ENCODE measurements at regions not wholly inside any gene's neighbourhood (a gene's known extent, or its start where the extent isn't known, plus 50 kb on each side); places are given as distances from the start of the nearest gene placed in this dataset.

DNA sequence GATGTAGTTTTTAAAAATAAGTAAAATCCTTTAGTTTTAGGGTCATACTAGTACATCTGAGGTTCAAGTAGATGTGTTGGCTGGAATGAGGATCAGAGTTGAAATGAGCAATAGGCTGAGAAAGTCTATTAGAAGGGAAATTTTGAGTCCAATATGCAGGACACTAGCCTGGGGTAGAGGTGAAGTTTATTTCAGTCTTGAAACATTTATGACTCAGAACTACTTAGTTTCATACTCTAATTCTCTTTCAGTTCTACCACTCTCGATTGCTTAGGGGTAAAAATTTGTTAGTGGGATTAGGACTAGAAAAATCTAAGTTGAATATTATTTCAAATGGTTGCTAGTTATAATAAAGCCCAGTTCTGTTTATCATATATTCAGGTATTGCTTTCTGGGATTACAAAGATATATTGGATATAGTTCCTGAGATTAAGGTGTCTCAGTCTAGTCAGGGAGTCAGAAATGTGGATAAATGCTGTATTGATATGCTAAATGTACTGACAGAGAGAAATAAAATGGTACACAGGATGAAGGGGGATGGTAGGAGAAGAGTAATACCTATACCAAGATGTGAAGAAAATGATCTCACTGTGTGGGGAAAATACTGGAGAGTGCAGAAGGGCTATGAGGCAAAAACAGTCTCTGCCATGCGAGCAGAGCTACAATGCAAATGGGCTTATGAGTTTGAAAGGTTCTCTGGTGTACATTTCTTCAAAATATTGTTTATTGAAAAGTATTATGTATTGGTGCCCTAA, 395.8 kb upstream of the FBXO33 start:
- Histone ChIP-seq H3K4me3 (no peak overlapping the region), H3K27me3 (no peaks in the 10 kb centered on the region), H3K4me1 (no peaks in the 10 kb centered on the region), H3K9me3 (peaks cover 0 to 15% (median 4%) of the 10 kb centered on the region in 4 donors), H3K27ac (no peak overlapping the region), H3K36me3 (no peaks in the 10 kb centered on the region)
- intact Hi-C loops (cut with DNase I; ENCODE audit: low total_unique reads): no loop called here
- TF ChIP-seq CTCF (IDR thresholded peaks at IDR 0.05) (no peak), POLR2A (IDR thresholded peaks at IDR 0.05) (no peak), POLR2AphosphoS5 (IDR thresholded peaks at IDR 0.05) (no peak), EP300 (IDR thresholded peaks at IDR 0.05) (no peak)
- WGBS, 5 donors: 58 to 76% (median 67%) methylated on average over 2 of the region's 2 CpGs
- no peak for DNase-seq

DNA sequence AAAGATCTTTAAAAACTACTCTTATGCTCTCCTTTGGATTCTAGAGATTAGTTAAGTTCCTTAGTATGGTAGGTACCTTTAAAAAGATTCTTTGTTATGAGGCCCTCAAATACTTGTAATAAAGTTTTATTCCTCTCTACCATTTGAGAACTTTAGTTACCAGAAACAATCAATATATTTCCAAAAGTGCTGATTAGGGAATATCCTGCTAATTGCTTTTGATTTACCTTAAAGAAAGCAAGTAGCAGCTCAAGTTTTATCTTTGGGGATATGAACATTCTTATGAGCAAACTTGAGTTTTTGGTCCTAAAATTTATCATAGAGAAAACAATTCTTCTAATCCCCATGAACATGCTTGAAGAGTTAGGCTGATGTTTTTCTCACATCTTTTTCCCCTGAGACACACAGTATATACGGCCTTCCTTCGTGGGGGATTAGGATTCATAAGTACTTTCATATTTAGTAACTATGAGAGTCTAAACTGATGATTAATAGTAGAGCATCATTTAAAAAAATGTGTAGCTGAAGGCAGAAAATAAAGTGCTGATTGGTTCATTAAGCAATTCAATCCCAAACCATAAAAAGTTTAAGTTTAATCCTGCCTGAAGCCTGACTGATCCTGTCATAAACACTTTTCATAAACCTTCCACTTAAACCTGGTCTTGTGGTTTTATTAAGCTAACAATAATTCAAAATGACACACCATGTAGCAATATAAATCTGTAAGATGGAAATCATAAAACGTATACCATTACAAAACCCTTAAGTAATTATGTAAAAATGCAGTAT, 380.5 kb upstream of the FBXO33 start:
- Histone ChIP-seq H3K36me3 (no peaks in the 10 kb centered on the region), H3K27ac (no peak overlapping the region), H3K4me3 (no peak overlapping the region), H3K9me3 (no peaks in the 10 kb centered on the region), H3K27me3 (no peaks in the 10 kb centered on the region), H3K4me1 (no peaks in the 10 kb centered on the region)
- TF ChIP-seq POLR2AphosphoS5 (IDR thresholded peaks at IDR 0.05): no peak
- TF ChIP-seq POLR2A (IDR thresholded peaks at IDR 0.05): no peak
- TF ChIP-seq EP300 (IDR thresholded peaks at IDR 0.05): no peak
- TF ChIP-seq CTCF (IDR thresholded peaks at IDR 0.05): no peak
- 52 to 70% (median 60%) methylated on average over 3 of the region's 3 CpGs for WGBS, 5 donors
- no peak for DNase-seq
- intact Hi-C loops (cut with DNase I; ENCODE audit: low total_unique reads): no loop called here

- no peak overlapping the region for H3K4me3 ChIP-seq
- H3K4me1 ChIP-seq: no peaks in the 10 kb centered on the region
- no peak for TF ChIP-seq POLR2A (IDR thresholded peaks at IDR 0.05)
- TF ChIP-seq CTCF (IDR thresholded peaks at IDR 0.05): no peak
- no peak for TF ChIP-seq POLR2AphosphoS5 (IDR thresholded peaks at IDR 0.05)
- no peak for TF ChIP-seq EP300 (IDR thresholded peaks at IDR 0.05)
- no peak for DNase-seq
- H3K9me3 ChIP-seq: no peaks in the 10 kb centered on the region
- H3K27me3 ChIP-seq: no peaks in the 10 kb centered on the region
- intact Hi-C loops (cut with DNase I; ENCODE audit: low total_unique reads): no loop called here
- H3K27ac ChIP-seq: no peak overlapping the region
- no peaks in the 10 kb centered on the region for H3K36me3 ChIP-seq
- 70 to 83% (median 75%) methylated on average over 3 of the region's 3 CpGs for WGBS, 5 donors
Measured at GRCh38 chr14:39807271-39807670, 375.0 kb upstream of the FBXO33 start.

GRCh38 chr14:39784461-39784860, 352.2 kb upstream of the FBXO33 start:
- TF ChIP-seq CTCF (IDR thresholded peaks at IDR 0.05): no peak
- no peak for TF ChIP-seq POLR2AphosphoS5 (IDR thresholded peaks at IDR 0.05)
- no peak for TF ChIP-seq POLR2A (IDR thresholded peaks at IDR 0.05)
- no peak for TF ChIP-seq EP300 (IDR thresholded peaks at IDR 0.05)
- Histone ChIP-seq H3K27me3 (no peaks in the 10 kb centered on the region), H3K36me3 (no peaks in the 10 kb centered on the region), H3K4me1 (no peaks in the 10 kb centered on the region), H3K9me3 (peaks cover 0 to 20% (median 10%) of the 10 kb centered on the region in 4 donors), H3K4me3 (no peak overlapping the region), H3K27ac (no peak overlapping the region)
- 51 to 71% (median 68%) methylated on average over 1 of the region's 1 CpG for WGBS, 5 donors
- DNase-seq: no peak
- intact Hi-C loops (cut with DNase I; ENCODE audit: low total_unique reads): no loop called here

Data from stomach (tissue), 8 donors.